WTC11 (cell line): ENCODE measurements at regions not wholly inside any gene's neighbourhood (a gene's known extent, or its start where the extent isn't known, plus 50 kb on each side); places are given as distances from the start of the nearest gene placed in this dataset.

Source experiments
- ATAC-seq: fragments of 200-7000 bp; cut with Tn5 transposase; 2 replicates; pipeline ENCODE4 v1.10.0; 2021; ENCODE audit warnings: mild to moderate bottlenecking, moderate library complexity
- CTCF ChIA-PET: fragments of 300-600 bp; sonication (Branson Sonifier 250); formaldehyde crosslinking; loops from one replicate; lab custom pipeline; 2021; ENCODE audit warnings: antibody characterized with exemption; lab: Charles Lee
- POLR2A ChIA-PET: fragments of 350-600 bp; sonication (Branson Sonifier 250); formaldehyde crosslinking; loops from one replicate; lab custom pipeline; 2021; ENCODE audit warnings: antibody characterized with exemption; lab: Charles Lee
- DNase-seq: peaks from one replicate; pipeline ENCODE4 v3.0.0; 2021; ENCODE audit warnings: low spot score
- H3K27ac Mint-ChIP-seq: 2 replicates; pipeline ENCODE4 v1.8.0; 2021; ENCODE audit warnings: mixed read lengths
- H3K27me3 Mint-ChIP-seq: 2 replicates; pipeline ENCODE4 v1.8.0; 2021; ENCODE audit warnings: low read depth, mild to moderate bottlenecking, moderate library complexity, mixed read lengths
- H3K36me3 Mint-ChIP-seq: 2 replicates; pipeline ENCODE4 v1.8.0; 2021; ENCODE audit warnings: mixed read lengths
- H3K4me1 Mint-ChIP-seq: 2 replicates; pipeline ENCODE4 v1.8.0; 2022; ENCODE audit warnings: mixed read lengths
- H3K4me3 Mint-ChIP-seq: 2 replicates; pipeline ENCODE4 v1.8.0; 2021; ENCODE audit warnings: mild to moderate bottlenecking, moderate library complexity, mixed read lengths
- H3K9me3 Mint-ChIP-seq: 2 replicates; pipeline ENCODE4 v1.8.0; 2021; ENCODE audit warnings: mixed read lengths
- ARID4B ChIP-seq: sonication (generic); formaldehyde crosslinking; IDR thresholded peaks from 2 replicates; pipeline ENCODE4 v1.8.0; 2023; ENCODE audit warnings: missing genetic modification reagents, mild to moderate bottlenecking, borderline replicate concordance
- ATF6 ChIP-seq: sonication (generic); formaldehyde crosslinking; IDR thresholded peaks from 2 replicates; pipeline ENCODE4 v1.8.1; 2023; ENCODE audit warnings: mild to moderate bottlenecking, missing genetic modification reagents
- E2F4 ChIP-seq: sonication (generic); formaldehyde crosslinking; IDR thresholded peaks from 2 replicates; pipeline ENCODE4 v1.8.1; 2022; ENCODE audit warnings: low read depth, mild to moderate bottlenecking, moderate library complexity, missing genetic modification reagents, borderline replicate concordance
- ESRRA ChIP-seq: sonication (generic); formaldehyde crosslinking; IDR thresholded peaks from 2 replicates; pipeline ENCODE4 v1.8.1; 2022; ENCODE audit warnings: mild to moderate bottlenecking, missing genetic modification reagents, borderline replicate concordance
- ETV6 ChIP-seq: sonication (generic); formaldehyde crosslinking; IDR thresholded peaks from 2 replicates; pipeline ENCODE4 v1.8.1; 2022; ENCODE audit warnings: mild to moderate bottlenecking, missing genetic modification reagents
- FOXJ3 ChIP-seq: sonication (generic); formaldehyde crosslinking; IDR thresholded peaks from 2 replicates; pipeline ENCODE4 v1.9.0; 2021; ENCODE audit warnings: missing genetic modification reagents, mild to moderate bottlenecking, borderline replicate concordance
- GTF2I ChIP-seq: fragments of 250-450 bp; sonication (Bioruptor Pico); conservative IDR thresholded peaks from 2 replicates; pipeline ENCODE4 v1.4.0; 2021; ENCODE audit warnings: mild to moderate bottlenecking
- IRF2 ChIP-seq: sonication (generic); formaldehyde crosslinking; IDR thresholded peaks from 2 replicates; pipeline ENCODE4 v1.8.0; 2022; ENCODE audit warnings: low read depth, missing genetic modification reagents, borderline replicate concordance
- KAT7 ChIP-seq: sonication (generic); formaldehyde crosslinking; IDR thresholded peaks from 2 replicates; pipeline ENCODE4 v1.8.1; 2023; ENCODE audit warnings: missing genetic modification reagents, mild to moderate bottlenecking, borderline replicate concordance
- MAX ChIP-seq: sonication (generic); formaldehyde crosslinking; IDR thresholded peaks from 2 replicates; pipeline ENCODE4 v1.8.0; 2022; ENCODE audit warnings: mild to moderate bottlenecking, missing genetic modification reagents
- MYBL2 ChIP-seq: sonication (generic); formaldehyde crosslinking; IDR thresholded peaks from 2 replicates; pipeline ENCODE4 v1.8.1; 2023; ENCODE audit warnings: mild to moderate bottlenecking, moderate library complexity, missing genetic modification reagents
- RORB ChIP-seq: fragments of 250-450 bp; sonication (Bioruptor Pico); IDR thresholded peaks from 2 replicates; pipeline ENCODE4 v1.9.0; 2021; ENCODE audit warnings: mild to moderate bottlenecking
- SMAD4 ChIP-seq: sonication (generic); formaldehyde crosslinking; IDR thresholded peaks from 2 replicates; pipeline ENCODE4 v1.8.0; 2022; ENCODE audit warnings: mild to moderate bottlenecking, missing genetic modification reagents
- SOX15 ChIP-seq: fragments of 250-450 bp; sonication (Bioruptor Pico); IDR thresholded peaks from 2 replicates; pipeline ENCODE4 v1.9.0; 2021; ENCODE audit warnings: mild to moderate bottlenecking
- TCF7 ChIP-seq: sonication (generic); formaldehyde crosslinking; IDR thresholded peaks from 2 replicates; pipeline ENCODE4 v1.8.0; 2022; ENCODE audit warnings: mild to moderate bottlenecking, low read depth, missing genetic modification reagents, moderate library complexity
- TP53 ChIP-seq: sonication (generic); formaldehyde crosslinking; IDR thresholded peaks from 2 replicates; pipeline ENCODE4 v1.8.1; 2023; ENCODE audit warnings: mild to moderate bottlenecking, missing genetic modification reagents
- ZMAT4 ChIP-seq: fragments of 250-450 bp; sonication (Bioruptor Pico); IDR thresholded peaks from 2 replicates; pipeline ENCODE4 v1.9.0; 2021; ENCODE audit warnings: mild to moderate bottlenecking
- ZNF281 ChIP-seq: sonication (generic); formaldehyde crosslinking; IDR thresholded peaks from 2 replicates; pipeline ENCODE4 v1.8.0; 2023; ENCODE audit warnings: mild to moderate bottlenecking, missing genetic modification reagents
- ZNF396 ChIP-seq: fragments of 250-450 bp; sonication (Bioruptor Pico); IDR thresholded peaks from 2 replicates; pipeline ENCODE4 v1.8.0; 2021; ENCODE audit warnings: mild to moderate bottlenecking, moderate library complexity, borderline replicate concordance
- ZNF671 ChIP-seq: fragments of 250-450 bp; sonication (Bioruptor Pico); IDR thresholded peaks from 2 replicates; pipeline ENCODE4 v1.8.0; 2021; ENCODE audit warnings: mild to moderate bottlenecking
- ZSCAN18 ChIP-seq: fragments of 250-450 bp; sonication (Bioruptor Pico); IDR thresholded peaks from 2 replicates; pipeline ENCODE4 v2.1.2; 2022; ENCODE audit warnings: mild to moderate bottlenecking, moderate library complexity

GRCh38 chr11:80477178-80477577, 1036.3 kb upstream of the TENM4 start:
- CTCF ChIA-PET, result no interaction called here
- ATAC-seq, result no peak
- Mint-ChIP-seq H3K4me1 (peaks cover 39% of the 10 kb centered on the region), H3K4me3 (no peak overlapping the region), H3K9me3 (0 out of 2 replicates have a peak, but pooled peaks cover 4% of the 10 kb centered on the region), H3K36me3 (no peaks in the 10 kb centered on the region), H3K27me3 (no peaks in the 10 kb centered on the region), H3K27ac (no peak overlapping the region)
- no peak for TF ChIP-seq ESRRA (CRISPR knock-in tag)
- TF ChIP-seq ATF6, result no peak
- no peak for DNase-seq
- POLR2A ChIA-PET, result no interaction called here

- DNase-seq, result no peak
- ATAC-seq, result peak; percentile 91
- no peaks in the 10 kb centered on the region for H3K27me3 Mint-ChIP-seq
- peaks cover 44% of the 10 kb centered on the region for H3K4me1 Mint-ChIP-seq
- H3K36me3 Mint-ChIP-seq, result no peaks in the 10 kb centered on the region
- no peak overlapping the region for H3K4me3 Mint-ChIP-seq
- ChIA-PET POLR2A (no interaction called here), CTCF (no interaction called here)
- peak overlapping the region; percentile 80 for H3K27ac Mint-ChIP-seq
- TF ChIP-seq MYBL2 (CRISPR knock-in tag) (no peak), ZSCAN18 (CRISPR knock-in tag) (no peak), TCF7 (CRISPR knock-in tag) (no peak), KAT7 (CRISPR knock-in tag) (no peak), ARID4B (CRISPR knock-in tag) (no peak), E2F4 (CRISPR knock-in tag) (no peak), GTF2I (CRISPR knock-in tag) (no peak), FOXJ3 (CRISPR knock-in tag) (no peak), TP53 (no peak), SMAD4 (CRISPR knock-in tag) (no peak), ETV6 (CRISPR knock-in tag) (no peak), SOX15 (no peak), IRF2 (CRISPR knock-in tag) (no peak), ZMAT4 (CRISPR knock-in tag) (no peak), ZNF396 (CRISPR knock-in tag) (no peak), MAX (no peak), RORB (CRISPR knock-in tag) (no peak), ZNF281 (CRISPR knock-in tag) (no peak), ZNF671 (CRISPR knock-in tag) (no peak)
- 0 out of 2 replicates have a peak, but pooled peaks cover 4% of the 10 kb centered on the region for H3K9me3 Mint-ChIP-seq
Measured at GRCh38 chr11:80473562-80473961, 1032.7 kb upstream of the TENM4 start.
